GM04503 (cell line): ENCODE measurements at regions not wholly inside any gene's neighbourhood (a gene's known extent, or its start where the extent isn't known, plus 50 kb on each side); places are given as distances from the start of the nearest gene placed in this dataset.
"Not testable (repeated sequence)": the region's sequence is repeated elsewhere in the genome, so short reads cannot be mapped to it uniquely, and the experiment has no call there.

Source experiments
- DNase-seq: peaks from one replicate; pipeline ENCODE4 v3.0.0-alpha.2; 2012; ENCODE audit warnings: low read depth

DNA sequence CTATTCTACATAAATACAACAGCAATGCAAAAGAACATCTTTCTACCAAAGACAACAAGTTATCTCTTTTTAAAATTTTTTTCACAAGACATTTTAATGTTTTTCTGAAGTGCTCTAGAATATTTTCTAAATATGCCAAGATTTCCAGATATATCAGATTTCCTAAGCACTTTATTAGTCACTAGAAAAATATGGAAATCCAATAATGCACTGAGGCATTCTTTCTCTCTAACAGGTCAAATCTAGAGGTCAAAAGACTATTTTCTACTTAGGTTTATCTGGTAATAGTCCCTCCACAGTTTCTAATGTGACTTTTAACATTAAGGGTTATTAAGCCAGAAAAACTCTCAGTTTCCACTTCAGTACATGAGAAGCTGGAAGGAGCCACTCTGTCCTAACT is 1041.2 kb upstream of the INTU start:
- DNase-seq: no peak

DNA sequence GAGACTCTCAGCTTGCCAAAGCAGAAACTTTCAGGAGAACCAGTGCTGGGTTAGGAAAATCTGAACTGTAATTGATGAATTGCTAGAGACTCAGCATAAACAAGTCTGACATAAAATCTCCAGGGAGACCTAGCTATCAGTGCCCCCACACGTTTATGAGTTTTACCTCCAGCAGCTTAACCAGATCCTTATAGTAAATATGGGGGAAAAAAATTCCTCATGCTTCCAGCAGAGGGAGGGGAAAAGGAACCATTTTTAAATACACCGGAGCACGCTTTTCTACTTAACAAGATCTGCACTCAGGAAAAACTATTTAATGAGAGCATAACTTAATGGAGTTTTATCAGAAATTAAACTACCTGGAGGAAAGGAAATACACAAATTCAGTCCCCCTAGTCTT is 1040.7 kb upstream of the INTU start:
- DNase-seq: no peak

DNA sequence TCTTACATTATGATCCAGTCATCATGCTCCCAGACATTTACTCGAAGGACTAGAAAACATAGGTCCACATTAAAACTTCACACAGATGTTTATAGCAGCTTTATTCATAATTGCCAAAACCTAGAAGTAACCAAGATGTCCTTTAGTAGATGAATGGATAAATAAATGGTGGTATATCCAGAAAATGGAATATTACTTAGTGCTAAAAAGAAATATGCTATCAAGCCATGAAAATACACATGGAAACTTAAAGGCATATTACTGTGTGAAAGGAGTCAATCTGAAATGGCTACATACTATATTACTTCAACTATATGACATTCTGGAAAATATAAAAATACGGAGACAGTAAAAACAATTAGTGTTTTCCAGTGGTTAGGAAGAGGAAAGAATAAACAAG is 1039.1 kb upstream of the INTU start:
- no peak for DNase-seq

DNA sequence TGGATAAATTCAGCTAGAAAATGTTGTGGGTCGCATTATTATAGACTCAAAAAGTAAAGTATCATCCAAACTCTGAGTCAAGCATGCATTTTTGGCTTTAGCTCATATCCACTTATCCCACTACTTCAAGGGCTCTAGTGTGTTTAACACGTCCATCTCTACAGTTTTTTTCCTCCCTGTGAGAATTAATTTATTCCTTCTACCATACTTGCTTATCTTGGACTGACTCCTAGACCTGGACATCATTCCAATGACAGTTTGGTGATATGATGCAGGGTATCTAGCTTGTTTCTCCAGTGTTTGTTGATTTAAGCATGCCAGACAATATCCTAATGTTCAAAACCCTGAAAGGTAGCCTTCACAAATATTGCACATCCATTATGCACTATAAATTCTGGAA is 1037.1 kb upstream of the INTU start:
- no peak for DNase-seq

DNA sequence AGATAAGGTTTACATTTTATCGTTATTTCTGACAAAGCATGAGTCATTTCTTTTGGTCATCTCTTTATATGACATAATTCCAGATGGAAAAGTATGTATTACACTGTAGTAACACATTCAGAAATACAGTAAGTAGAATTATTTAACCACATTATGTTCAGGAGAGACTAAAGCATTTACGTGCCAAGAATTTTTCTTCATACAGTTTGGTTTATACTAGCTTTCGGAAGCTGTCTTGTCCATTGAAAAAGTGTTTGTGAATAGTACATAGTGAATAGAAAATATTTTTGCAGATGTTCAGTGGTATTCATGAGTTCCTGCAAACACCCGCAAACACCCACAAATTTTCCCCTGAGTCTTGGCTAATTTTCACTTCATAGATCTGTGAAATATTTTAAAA is 1033.0 kb upstream of the INTU start:
- DNase-seq: no peak

DNA sequence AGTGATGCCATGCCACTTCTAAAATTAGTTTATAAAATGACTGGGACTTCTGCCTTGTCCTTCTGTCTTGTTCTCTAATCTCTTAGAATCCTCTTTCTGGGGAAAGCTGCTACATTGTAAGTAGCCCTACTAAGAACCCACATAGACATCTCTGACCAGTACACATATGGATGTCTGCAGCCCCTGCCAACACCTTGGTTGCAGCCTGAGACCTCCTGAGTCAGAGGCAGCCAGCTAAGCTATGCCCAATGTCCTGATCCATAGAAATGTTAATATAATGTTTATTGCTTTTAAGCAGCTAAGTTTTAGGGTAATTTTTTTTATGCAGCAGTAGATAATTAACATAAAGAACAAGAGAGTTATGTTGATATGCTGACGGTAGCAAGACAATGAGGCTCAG is 1029.5 kb upstream of the INTU start:
- no peak for DNase-seq

DNA sequence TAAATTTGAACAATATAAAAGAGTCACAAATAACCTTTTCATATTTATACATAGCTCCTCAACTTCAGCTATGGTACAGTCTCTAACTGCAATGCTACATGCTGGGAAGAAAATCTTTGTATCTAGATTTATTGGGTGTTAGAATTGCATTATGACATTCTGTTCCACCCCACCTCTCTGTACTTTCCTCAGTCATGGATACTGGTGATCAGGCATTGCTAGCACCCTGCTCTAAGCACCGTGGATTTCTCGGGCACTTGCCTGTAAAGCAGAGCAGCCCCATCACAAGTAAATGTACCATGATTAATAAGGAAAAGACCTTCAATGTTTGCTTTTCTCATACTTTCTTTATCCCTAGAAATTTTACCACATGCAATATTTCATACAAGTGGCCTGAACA is 1028.9 kb upstream of the INTU start:
- no peak for DNase-seq

DNA sequence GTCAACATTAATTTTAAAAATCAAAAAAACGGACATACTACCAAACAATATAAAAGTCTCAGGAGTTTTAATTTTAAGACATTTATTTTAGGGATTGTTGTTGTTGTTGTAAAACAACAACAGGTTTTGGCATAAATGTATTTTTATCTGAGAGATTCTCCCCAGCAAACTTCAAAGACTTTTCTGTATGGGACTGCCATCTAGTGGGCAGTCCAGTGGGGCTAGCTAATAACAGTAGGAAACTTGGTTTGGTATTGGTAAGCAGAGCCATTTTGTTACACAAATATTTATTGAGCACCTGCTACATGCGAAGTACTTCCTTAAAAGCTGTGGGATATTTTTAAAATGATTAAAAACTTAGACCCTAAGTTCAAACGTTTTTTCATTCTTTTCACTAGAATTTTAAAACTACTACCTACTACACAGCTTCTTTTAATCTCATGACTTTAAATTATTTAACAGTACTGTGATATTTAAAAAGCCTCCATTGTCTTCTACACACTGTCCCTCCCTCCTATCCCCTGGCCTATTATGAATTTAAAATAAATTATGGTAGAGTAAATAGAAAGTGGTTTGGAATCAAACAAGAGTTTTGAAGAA is 1028.4 kb upstream of the INTU start:
- DNase-seq: no peak

DNA sequence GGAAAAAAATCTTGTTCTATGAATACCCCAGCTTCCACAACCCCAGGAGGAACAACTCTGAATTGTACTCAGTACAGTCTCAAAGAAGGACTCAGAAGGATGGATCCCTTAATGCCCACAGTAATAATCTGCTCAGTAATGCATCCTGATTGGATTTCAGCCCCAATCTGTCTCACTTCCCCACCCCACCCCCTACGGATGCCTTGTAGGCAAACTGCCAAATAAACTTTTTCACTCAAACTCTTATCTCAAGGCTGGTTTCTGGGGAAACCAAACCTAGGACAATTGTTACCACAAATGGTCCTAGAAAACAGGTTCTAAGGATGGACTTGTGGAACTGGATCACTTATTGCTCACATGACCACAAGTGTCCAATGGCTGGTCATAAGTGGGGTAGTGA is 1021.8 kb upstream of the INTU start:
- no peak for DNase-seq

DNA sequence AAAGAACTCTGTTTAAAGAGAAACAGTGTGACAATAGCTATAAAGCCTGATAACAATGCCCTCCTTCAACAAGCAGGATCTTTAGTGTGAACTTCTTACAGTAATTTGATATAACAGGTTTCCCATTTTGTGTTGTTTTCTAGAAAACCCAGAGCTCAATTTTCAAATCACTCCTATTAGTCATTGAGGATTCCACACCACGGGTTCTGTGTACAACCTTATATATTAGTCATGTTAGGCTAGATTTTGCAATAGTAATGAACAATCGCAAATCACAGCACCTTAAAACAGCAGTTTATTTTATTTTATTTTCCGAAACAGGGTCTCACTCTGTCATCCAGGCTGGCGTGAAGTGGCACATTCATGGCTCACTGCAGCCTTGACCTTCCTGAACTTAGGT is 1020.9 kb upstream of the INTU start:
- DNase-seq: no peak

DNA sequence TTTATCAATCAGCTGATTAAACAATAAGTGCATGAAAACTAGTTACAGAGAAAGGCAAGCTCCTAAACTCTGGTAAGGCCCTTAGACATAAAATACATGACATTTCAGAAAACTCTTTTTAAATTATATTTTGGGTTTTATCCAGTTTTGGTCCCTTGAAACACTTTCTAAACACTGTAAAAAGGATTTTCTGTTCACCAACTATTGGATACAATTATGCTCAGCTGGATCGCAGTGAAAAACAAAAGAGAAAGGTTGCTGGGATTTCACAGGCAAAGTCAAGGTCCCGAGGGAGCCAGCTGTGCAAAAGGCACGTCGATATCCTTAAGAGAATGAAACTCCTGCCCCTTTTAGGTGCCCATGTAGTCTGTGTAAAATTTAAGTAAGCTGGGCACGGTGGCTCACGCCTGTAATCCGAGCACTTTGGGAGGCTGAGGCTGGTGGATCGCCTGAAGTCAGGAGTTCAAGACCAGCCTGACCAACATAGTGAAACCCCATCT is 1018.4 kb upstream of the INTU start:
- no peak for DNase-seq

DNA sequence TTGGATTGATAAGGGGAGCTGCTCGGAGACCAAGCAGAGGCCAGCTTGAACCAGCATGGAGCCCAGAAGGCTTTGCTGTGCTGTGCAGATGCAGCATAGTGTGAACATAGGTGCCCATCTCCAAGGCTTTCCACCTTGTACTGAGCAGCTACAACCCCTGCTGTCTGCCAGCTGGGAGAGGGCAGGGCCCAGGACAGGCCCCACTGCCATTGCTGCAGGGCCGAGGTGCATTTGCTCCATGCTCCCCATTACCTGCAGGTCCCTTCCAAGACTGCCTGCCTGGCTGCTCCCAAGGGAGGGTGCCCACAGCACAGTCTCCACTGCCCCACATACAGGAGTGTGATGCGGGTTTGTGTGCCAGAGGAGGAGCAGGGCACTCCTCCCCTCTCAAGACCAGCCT is 1016.0 kb upstream of the INTU start:
- DNase-seq: no peak

DNA sequence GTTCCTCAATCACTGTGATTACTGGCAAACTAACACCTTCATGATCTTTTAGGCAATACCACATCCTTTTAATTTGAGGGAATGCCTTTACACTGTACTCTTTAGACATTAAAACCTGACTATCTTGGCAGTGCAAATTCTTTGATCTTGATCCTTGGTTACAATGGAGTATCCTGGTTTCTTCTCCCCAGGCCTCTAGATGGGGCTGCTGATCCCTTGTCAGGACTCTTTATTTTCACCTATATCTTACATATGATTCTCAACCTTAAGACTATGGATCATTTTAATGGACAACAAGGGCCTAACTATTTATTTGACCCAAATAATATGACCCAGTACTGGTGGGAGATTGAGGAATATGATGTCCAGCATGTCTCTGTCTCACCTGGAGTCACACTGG is 1005.5 kb upstream of the INTU start:
- DNase-seq: no peak

DNA sequence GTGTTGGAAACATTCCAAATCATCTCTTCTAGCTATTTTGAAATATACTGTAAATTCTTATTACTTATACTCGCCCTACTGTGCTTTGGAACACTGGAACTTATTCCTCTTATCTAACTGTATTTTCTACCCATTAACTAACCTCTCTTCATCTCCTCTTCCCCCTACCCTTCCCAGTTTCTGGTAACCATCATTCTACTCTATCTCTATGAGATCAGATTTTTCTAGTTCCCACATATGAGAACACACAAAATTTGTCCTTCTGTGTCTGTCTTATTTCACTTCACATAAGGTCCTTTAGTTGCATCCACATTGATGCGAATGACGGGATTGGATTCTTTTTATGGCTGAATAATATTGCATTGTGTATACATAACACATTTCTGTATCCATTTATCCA is 1003.8 kb upstream of the INTU start:
- no peak for DNase-seq

DNA sequence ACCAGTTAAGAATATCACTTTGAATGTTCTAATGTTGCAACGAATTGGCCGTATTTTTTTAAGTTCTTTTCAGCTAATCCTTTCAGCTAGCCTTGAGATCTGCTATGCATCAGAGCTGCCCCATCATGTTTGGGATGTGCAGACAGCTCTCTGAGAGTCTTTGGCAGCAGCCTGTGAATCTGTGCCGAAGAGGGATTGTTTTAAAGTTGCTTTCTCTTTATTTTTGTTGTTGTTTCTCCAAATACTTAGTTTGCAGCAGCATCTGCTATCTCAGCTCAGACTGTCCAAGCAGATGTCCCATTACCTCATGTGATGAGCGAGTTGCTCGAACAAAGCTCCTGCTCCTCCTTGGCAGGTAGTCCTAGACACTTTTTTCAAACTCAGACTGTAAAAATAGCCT is 1002.5 kb upstream of the INTU start:
- no peak for DNase-seq

DNA sequence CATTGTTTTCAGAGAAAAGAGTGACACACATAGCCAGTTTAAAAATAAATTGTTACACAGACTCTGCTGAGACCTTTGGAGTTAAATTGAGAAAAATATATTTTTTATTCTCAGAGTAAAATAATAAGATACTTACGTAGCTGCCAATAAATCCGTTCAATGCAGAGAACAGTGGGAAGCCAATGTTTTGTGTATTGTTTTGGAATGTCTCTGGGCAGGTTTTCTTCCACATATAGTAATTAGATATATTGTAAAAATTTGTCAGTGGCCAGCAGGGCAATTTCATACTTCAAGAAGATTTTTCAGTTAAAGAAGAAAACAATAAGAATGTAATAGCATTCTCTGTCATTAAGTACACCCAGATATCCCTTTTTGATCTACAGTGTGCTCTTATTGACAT is 999.5 kb upstream of the INTU start:
- DNase-seq: no peak

DNA sequence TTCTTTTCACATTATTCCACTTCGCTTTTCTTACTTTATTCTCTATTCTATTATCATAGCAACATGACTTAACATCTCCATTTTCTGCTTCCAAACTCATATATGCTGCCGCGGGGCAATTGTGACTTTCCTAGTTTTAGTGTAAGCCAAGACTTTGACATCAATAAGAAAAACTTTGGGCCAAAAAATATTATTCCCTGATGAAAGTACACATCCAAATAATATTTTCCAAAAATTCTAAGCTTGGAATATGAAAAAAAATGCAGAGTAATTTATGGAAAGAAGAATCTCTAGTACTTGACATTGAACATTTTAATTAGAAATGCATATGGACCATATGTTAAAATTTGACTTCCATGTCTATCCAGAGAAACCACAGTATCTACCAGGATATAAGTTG is 995.1 kb upstream of the INTU start:
- DNase-seq: no peak

DNA sequence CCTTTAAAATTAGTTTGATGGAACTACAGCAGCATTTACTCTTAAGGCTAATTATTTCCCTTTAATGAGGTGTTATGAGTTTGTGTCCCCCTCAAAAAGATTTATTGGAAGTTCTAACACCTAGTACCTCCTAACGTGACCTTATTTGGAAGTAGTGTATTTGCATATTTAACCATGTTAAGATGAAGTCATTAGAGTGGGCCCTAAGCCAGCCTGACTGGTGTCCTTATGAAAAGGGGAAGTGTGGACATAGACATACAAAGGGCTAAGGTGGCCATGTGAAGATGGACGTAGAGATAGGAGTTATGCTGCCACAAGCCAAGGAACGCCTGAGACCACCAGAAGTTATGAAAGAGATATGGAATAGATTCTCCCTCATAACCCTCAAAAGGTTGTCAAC is 985.4 kb upstream of the INTU start:
- no peak for DNase-seq

DNA sequence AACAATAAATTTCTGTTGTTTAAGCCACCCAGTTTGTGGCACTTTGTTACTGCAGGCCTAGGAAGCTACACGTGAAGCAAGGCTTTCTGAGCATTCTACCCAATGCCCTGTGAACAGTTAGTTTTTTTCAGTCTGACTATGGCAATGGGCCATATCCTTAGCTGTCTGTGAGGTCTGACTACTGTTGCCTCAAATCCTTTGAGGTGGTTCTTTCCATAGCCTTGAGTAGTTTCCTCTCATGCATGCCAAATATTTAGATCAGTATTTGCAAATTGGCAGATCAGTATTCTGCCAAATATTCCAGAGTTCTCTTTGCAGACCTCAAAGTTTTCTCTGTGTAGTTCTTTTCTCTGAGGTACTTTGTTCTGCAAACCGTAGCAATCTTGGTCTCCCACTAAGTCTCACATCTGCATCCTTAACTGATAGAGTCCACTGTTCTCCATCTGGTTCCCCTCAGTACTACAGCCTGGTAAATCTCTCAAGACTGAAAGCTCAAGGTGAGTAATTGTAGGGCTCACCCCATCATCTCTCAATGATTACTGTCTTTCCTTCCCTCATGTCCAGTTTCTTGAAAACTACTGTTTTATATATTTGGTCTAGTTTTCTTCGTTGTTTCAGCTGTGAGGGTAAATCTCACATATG is 984.9 kb upstream of the INTU start:
- no peak for DNase-seq

DNA sequence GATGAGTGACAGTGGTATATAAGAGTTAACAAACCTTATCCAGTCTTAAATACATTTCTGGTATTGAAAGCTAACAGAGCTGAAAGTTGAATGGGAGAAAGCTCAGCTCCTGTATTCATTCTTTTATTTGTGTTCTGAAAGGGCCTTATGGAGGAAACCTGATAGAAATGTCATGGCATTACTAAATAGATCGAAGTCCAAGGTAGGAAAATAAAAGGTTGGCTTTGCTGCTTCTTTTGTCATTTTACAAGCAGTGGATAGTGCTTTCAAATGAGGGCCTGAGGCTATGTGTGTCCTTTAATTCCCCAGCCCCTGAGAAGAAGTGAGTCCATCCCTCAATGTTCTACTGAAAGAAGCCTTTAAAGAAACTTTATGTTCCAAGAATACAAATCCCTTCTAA is 974.3 kb upstream of the INTU start:
- DNase-seq: no peak

DNA sequence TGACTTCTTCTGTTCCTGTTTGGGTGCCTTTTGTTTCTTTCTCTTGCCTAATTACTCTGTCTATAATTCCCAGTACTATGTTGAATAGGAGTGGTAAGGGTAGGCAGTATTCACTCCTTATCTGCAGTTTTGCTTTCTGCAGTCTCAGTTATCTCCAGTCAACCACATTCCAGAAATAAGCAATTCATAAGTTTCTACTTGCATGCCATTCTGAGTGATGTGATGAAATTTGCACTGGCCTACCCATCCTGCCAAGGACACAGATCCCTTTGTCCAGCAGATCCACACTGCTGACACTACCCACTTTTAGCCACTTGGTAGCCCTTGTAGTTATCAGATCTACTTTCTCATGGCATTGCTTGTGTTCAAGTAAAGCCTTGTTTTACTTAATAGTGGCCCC is 971.6 kb upstream of the INTU start:
- no peak for DNase-seq

DNA sequence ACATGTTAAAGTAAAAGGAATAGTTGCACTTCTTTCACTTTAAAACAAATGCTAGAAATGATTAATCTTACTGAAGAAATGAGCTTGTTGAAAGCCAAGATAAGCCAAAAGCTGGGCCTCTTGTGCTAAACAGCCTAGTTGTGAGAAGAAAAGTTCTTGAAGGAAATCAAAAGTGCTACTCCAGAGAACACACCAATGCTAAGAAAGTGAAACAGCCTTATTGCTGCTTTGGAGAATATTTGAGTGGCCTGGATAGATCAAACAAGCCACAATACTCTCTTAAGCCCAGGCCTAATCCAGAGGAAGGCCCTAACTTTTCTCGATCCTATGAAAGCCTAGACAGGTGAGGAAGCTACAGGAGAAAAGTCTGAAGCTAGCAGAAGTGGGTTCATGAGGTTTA is 967.9 kb upstream of the INTU start:
- DNase-seq: no peak

DNA sequence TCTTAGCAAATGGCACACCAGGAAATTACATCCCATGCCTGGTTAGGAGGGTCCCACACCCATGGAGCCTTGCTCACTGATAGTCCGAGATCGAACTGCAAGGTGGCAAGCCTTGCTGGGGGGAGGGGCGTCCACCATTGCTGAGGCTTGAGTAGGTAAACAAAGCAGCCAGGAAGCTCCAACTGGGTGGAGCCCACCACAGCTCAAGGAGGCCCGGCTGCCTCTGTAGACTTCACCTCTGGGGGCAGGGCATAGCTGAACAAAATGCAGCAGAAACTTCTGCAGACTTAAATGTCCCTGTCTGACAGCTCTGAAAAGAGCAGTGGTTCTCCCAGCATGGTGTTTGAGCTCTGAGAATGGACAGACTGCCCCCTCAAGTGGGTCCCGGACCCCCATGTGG is 962.7 kb upstream of the INTU start:
- DNase-seq: not testable (repeated sequence)

DNA sequence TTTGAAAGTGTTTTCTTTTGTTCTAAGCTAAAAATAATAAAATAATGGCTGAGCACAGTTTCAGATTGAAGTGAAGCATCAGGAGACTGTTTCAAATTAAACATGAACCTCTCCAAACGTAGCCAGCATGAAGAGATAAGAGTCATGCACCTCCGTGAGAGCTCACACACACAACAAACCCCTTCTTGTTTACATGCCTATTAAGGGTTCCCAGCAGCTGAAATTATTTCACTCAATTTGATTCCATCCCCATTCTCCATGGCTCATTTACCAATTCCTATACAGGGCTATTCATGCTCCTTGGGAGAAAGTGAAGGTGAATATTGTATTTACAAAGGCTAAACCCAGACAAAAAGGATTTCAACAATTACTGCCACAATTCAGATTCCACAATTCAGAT is 954.1 kb upstream of the INTU start:
- no peak for DNase-seq
